Tibial artery (tissue), 4 donors: ENCODE measurements at regions not wholly inside any gene's neighbourhood (a gene's known extent, or its start where the extent isn't known, plus 50 kb on each side); places are given as distances from the start of the nearest gene placed in this dataset.

Experiments used
- DNase-seq, 2 donors: peaks; one replicate each; pipeline ENCODE4 v3.0.0-alpha.2; 2019
- H3K27ac ChIP-seq, 2 donors: fragments of 200-600 bp; sonication (generic) in 1 of 2; 1 replicate in 1 of 2; 2 replicates in 1 of 2; pipeline ENCODE4 v1.5.1; 2018 to 2019; ENCODE audit warnings: mild to moderate bottlenecking in 1 of 2
- H3K27me3 ChIP-seq, 2 donors: fragments of 200-600 bp; sonication (generic) in 1 of 2; one replicate each; pipeline versions ENCODE4 v1.5.1 to v1.6.0; 2016 to 2019
- H3K36me3 ChIP-seq, 3 donors: fragments of 200-600 bp; sonication (generic) in 2 of 3; one replicate each; pipeline ENCODE4 v1.5.1; 2016 to 2019; ENCODE audit warnings: mild to moderate bottlenecking in 2 of 3
- H3K4me1 ChIP-seq, 4 donors: fragments of 200-600 bp; sonication (generic) in 2 of 4; 1 replicate in 3 of 4; 2 replicates in 1 of 4; pipeline ENCODE4 v1.5.1; 2016 to 2019
- H3K4me3 ChIP-seq, 2 donors: fragments of 200-600 bp; sonication (generic) in 1 of 2; 1 replicate in 1 of 2; 2 replicates in 1 of 2; pipeline ENCODE4 v1.5.1; 2018 to 2019; ENCODE audit warnings: mild to moderate bottlenecking in 2 of 2
- H3K9me3 ChIP-seq, 3 donors: fragments of 200-600 bp; sonication (generic) in 1 of 3; one replicate each; pipeline ENCODE4 v1.5.1; 2016 to 2019
- intact Hi-C: fragments of 100-400 bp; cut with DNase I; formaldehyde crosslinking; loops from one replicate; pipeline ENCODE4 v1.15.0; 2023; ENCODE audit warnings: low total_unique reads
- TF ChIP-seq, protein P1 (sequence below), 2 experiments: fragments of 200-600 bp in 1 of 2; fragments of 450-650 bp in 1 of 2; IDR thresholded peaks; one replicate each; pipeline ENCODE4 v1.5.1; 2017 to 2019; ENCODE audit warnings: antibody characterized with exemption in 2 of 2, mild to moderate bottlenecking in 1 of 2, moderate library complexity in 1 of 2

DNA sequence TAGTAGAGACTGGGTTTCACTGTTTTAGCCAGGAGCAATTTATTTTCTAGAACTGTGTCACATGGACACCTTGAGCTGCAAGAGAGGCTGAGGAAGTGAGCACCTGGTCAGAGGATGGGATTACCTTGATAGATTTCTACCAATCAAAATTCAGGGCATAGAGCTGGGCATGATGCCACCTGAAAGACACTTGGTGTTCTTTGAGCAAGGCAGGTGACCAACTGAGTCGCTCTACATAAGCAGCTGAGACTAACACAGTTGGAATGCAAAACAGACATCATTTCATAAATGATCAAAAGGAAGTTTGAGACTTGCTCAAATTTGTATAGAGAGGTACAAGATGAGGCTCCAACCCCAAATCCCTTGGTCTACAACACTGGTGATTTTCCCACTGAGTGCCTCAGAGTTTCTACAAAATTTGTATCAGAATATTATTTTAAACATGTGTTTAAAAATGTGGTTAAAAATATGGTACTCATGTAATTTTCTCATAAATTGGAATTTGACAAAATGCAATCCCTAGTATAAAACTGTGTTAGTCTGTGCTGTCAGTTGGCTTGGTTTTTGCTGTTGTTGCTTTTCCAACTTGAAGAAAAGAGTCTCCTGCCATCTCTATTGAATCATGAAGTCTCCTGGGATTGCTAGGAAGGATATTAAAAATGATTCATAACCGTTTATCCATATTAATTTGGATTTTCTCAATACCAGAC lies 156.4 kb upstream of the MDFIC start:
- Histone ChIP-seq H3K27ac (no peak overlapping the region), H3K4me3 (no peak overlapping the region), H3K27me3 (no peaks in the 10 kb centered on the region), H3K4me1 (no peaks in the 10 kb centered on the region), H3K9me3 (no peaks in the 10 kb centered on the region), H3K36me3 (no peaks in the 10 kb centered on the region)
- TF ChIP-seq, protein P1, sequence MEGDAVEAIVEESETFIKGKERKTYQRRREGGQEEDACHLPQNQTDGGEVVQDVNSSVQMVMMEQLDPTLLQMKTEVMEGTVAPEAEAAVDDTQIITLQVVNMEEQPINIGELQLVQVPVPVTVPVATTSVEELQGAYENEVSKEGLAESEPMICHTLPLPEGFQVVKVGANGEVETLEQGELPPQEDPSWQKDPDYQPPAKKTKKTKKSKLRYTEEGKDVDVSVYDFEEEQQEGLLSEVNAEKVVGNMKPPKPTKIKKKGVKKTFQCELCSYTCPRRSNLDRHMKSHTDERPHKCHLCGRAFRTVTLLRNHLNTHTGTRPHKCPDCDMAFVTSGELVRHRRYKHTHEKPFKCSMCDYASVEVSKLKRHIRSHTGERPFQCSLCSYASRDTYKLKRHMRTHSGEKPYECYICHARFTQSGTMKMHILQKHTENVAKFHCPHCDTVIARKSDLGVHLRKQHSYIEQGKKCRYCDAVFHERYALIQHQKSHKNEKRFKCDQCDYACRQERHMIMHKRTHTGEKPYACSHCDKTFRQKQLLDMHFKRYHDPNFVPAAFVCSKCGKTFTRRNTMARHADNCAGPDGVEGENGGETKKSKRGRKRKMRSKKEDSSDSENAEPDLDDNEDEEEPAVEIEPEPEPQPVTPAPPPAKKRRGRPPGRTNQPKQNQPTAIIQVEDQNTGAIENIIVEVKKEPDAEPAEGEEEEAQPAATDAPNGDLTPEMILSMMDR (IDR thresholded peaks at IDR 0.05) = no peak
- DNase-seq = no peak
- intact Hi-C loops = no loop called here

GRCh38 chr7:114766041-114766356 lies 155.9 kb upstream of the MDFIC start:
- TF ChIP-seq, protein P1 (IDR thresholded peaks at IDR 0.05) = no peak
- intact Hi-C loops = no loop called here

GRCh38 chr7:114777288-114777687 lies 144.6 kb upstream of the MDFIC start:
- intact Hi-C loops = no loop called here
- H3K4me3 ChIP-seq = no peak overlapping the region
- H3K4me1 ChIP-seq = no peaks in the 10 kb centered on the region
- H3K27me3 ChIP-seq = no peaks in the 10 kb centered on the region
- no peak for DNase-seq
- TF ChIP-seq, protein P1 (IDR thresholded peaks at IDR 0.05) = no peak
- H3K9me3 ChIP-seq = no peaks in the 10 kb centered on the region
- no peaks in the 10 kb centered on the region for H3K36me3 ChIP-seq
- no peak overlapping the region for H3K27ac ChIP-seq

More at GRCh38 chr7:114766041-114766356, 155.9 kb upstream of the MDFIC start:
- H3K4me3 ChIP-seq = no peak overlapping the region
- H3K36me3 ChIP-seq = no peaks in the 10 kb centered on the region
- no peak for DNase-seq
- H3K27me3 ChIP-seq = no peaks in the 10 kb centered on the region
- H3K27ac ChIP-seq = no peak overlapping the region
- H3K4me1 ChIP-seq = no peaks in the 10 kb centered on the region
- no peaks in the 10 kb centered on the region for H3K9me3 ChIP-seq

DNA sequence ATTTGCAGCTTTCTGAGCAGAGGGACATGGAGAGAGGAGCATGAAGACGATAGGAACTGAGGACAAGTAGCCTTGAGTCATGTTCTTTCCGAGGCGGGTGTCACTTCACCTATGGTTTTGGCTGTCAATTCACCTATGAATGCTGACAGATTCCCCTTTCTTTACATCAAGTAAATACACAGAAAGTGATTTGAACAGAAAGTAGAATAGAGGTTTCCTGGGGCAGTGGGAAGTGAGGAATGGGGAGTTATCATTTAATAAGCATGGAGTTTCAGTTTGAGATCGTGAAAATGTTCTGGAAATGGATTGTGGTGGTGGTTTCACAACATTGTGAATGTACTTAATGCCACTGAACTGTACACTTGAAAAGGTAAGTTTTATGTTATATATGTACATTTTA lies 138.4 kb upstream of the MDFIC start:
- Histone ChIP-seq H3K27me3 (no peaks in the 10 kb centered on the region), H3K4me3 (no peak overlapping the region), H3K4me1 (no peaks in the 10 kb centered on the region), H3K27ac (no peak overlapping the region), H3K36me3 (no peaks in the 10 kb centered on the region), H3K9me3 (no peaks in the 10 kb centered on the region)
- intact Hi-C loops = no loop called here
- TF ChIP-seq, protein P1 (IDR thresholded peaks at IDR 0.05) = no peak
- DNase-seq = no peak

GRCh38 chr7:114784177-114784576 lies 137.7 kb upstream of the MDFIC start:
- no peak for DNase-seq
- no peak overlapping the region for H3K27ac ChIP-seq
- H3K4me1 ChIP-seq = no peaks in the 10 kb centered on the region
- intact Hi-C loops = no loop called here
- no peaks in the 10 kb centered on the region for H3K36me3 ChIP-seq
- TF ChIP-seq, protein P1 (IDR thresholded peaks at IDR 0.05) = no peak
- H3K27me3 ChIP-seq = no peaks in the 10 kb centered on the region
- no peak overlapping the region for H3K4me3 ChIP-seq
- H3K9me3 ChIP-seq = no peaks in the 10 kb centered on the region

DNA sequence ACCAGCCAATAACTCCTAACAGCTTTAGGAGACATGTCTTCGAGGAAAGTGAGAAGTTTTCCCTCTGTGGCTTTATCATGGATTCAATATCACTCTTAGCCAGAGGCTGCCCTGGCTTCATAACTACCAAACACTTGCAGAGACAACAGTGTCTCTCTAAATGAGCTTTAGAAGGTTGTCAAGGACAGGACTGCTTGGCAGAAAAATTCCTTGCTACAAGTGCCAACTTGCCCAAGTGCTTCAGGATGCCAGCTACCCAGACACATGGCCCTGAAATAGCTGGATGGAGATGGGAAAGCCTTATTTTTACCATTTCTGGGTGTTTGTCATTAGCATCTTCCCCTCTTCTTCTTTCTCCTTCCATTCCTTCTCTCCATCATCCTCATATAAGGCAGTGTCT lies 137.1 kb upstream of the MDFIC start:
- no peak for DNase-seq
- H3K27me3 ChIP-seq = no peaks in the 10 kb centered on the region
- no peak overlapping the region for H3K4me3 ChIP-seq
- TF ChIP-seq, protein P1 (IDR thresholded peaks at IDR 0.05) = no peak
- H3K36me3 ChIP-seq = no peaks in the 10 kb centered on the region
- no peaks in the 10 kb centered on the region for H3K9me3 ChIP-seq
- H3K4me1 ChIP-seq = peaks cover 0 to 5% (median under 1%) of the 10 kb centered on the region in 4 donors
- intact Hi-C loops = no loop called here
- H3K27ac ChIP-seq = no peak overlapping the region
